Fibroblast of skin of left biceps (primary cell): ENCODE measurements at regions not wholly inside any gene's neighbourhood (a gene's known extent, or its start where the extent isn't known, plus 50 kb on each side); places are given as distances from the start of the nearest gene placed in this dataset.
"Not testable (repeated sequence)": the region's sequence is repeated elsewhere in the genome, so short reads cannot be mapped to it uniquely, and the experiment has no call there.

Experiments used
- DNase-seq, 2 experiments: peaks; one replicate each; pipeline ENCODE4 v3.0.0-alpha.2; 2013; ENCODE audit warnings: low read depth in 2 of 2

DNA sequence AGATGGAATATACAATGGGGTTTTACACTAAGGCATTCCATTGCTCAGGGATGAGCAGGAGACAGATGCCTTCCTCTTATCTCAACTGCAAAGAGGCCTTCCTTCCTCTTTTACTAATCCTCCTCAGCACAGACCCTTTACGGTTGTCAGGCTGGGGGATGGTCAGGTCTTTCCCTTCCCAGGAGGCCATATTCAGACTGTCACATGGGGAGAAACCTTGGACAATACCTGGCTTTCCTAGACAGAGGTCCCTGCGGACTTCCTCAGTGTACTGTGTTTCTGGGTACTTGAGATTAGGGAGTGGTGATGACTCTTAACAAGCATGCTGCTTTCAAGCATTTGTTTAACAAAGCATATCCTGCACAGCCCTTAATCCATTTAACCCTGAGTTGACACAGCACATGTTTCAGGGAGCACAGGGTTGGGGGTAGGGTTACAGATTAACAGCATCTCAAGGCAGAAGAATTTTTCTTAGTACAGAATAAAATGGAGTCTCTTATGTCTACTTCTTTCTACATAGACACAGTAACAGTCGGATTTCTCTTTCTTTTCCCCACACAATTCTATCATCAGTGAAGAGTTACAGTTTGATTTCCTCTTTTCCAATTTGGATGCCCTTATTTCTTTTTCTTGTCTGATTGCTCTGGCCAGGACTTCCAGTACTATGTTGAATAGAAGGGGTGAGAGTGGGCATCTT is 737.1 kb downstream of the TRHDE start:
- not testable (repeated sequence) for DNase-seq

- DNase-seq = no peak
Measured at GRCh38 chr12:73017981-73018380, 745.8 kb downstream of the TRHDE start.

GRCh38 chr12:73053893-73054292 is 781.7 kb downstream of the TRHDE start:
- DNase-seq = no peak

GRCh38 chr12:73057428-73057827 is 785.3 kb downstream of the TRHDE start:
- no peak for DNase-seq

DNA sequence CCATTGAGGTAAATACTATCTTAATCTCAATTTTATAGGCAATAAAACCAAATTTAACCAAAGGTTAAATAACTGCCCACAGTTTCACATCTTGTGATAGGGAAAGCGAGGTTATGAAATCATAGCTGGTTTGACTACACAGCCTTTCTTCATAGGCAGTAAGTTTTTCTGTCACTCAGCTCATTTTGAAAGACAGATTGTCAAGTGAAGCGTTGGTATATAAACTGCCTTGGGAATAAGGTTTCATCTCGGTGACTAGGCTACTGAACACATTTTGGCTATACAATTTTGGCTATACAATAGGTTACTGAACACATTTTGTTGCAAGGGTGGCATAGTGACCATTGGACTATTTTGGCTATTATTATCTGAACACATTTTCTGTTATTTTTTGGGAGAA is 793.7 kb downstream of the TRHDE start:
- no peak for DNase-seq

GRCh38 chr12:73067616-73068015 is 795.4 kb downstream of the TRHDE start:
- no peak for DNase-seq

DNA sequence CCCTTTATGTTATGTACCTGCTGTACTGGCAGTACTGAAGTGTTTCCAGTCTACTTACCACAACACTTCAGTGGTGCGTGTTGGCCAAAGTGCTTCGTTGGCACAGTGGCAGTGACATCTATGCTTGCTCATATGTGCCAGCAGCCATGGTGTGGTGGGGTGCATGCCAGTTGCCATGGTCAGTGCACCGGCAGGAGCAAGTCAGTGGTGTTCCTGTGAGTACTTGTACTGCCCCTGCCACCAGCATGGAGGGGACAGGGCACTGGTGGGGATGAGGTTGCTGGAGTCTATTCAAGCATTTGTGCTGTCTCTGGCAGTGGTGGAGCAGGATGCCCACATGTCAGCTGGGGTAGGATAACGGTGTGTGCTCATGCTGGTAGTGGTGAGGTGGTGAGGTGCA is 800.0 kb downstream of the TRHDE start:
- DNase-seq = no peak

DNA sequence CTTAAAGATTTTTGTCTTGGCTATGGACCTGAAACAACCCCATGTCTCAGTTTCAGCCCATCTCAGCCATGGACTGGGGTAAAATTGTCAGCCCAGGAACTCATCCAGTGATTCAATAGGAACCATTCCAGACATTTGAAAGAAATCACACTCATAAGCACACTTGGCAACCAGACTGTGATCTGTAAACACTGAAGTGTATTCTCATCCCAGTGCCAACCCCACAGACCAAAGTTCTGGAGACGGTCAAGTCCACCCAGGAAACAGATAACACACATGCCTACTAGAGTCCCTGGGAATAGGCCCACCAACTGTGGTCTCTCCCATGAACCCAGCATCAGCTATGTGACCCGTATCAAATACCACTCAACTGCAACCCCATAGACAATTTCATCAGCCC is 804.6 kb downstream of the TRHDE start:
- DNase-seq = no peak

- no peak for DNase-seq
Measured at GRCh38 chr12:73083736-73084135, 811.6 kb downstream of the TRHDE start.

GRCh38 chr12:73106296-73106695 is 834.1 kb downstream of the TRHDE start:
- DNase-seq = no peak

DNA sequence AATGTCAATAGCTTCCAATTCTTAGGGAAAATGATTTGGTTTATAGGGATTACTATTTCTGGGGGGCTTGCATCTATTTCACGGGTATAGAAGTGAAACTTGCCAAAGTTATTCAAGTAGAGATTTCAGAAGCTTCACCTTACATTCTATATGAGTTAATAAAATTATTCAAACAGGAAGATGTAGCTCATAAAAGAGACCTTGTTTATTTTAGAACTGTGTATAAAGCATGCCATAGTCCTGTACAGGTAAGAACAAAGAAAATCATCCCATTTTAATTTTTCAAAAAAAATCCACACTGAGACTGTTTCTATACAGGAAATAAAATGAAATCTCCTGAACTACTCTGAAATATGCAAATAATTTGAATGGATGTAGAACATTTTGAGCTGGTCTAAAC is 834.7 kb downstream of the TRHDE start:
- no peak for DNase-seq

DNA sequence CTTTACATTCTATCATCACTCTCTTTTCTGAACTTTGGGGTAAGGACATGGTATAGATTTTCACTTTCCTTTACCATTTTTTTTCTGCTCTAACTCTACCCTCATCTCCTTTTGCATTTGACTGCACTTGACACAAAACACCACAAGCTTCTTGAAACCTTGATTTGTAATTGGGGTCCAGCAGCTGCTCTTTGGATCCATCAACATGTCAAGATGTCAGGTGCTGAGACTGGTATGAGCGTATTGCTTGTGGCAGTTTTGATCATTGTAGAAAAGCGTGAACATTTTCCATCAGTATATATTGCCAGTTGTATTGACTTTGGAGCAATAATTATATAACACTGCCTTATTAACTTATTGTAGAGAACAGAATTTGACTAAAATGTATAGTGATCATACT is 838.6 kb downstream of the TRHDE start:
- no peak for DNase-seq

- DNase-seq = no peak
Measured at GRCh38 chr12:73112035-73112816, 840.1 kb downstream of the TRHDE start.

- no peak for DNase-seq
Measured at GRCh38 chr12:73124480-73124879, 852.3 kb downstream of the TRHDE start.

- DNase-seq = no peak
Measured at GRCh38 chr12:73125148-73125547, 853.0 kb downstream of the TRHDE start.

GRCh38 chr12:73136386-73136785 is 864.2 kb downstream of the TRHDE start:
- no peak for DNase-seq

GRCh38 chr12:73139642-73140041 is 867.5 kb downstream of the TRHDE start:
- DNase-seq = not testable (repeated sequence)

DNA sequence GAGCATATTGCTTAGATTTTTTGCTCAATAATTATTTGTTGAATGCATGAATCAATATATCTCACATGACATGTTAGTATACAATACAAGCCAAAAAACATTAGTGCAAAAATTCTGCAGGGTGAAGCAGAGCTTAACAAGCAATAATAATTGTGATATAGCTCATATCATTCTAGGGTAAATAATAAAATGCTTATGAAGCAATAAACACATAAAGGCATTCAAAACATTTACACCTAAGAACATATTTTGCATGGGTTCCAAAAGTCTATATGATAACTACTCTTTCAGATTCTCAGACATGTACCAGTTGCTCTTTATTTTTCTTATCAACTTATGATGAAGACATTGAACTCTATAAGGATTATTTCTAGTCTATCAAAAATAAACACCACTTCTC is 886.2 kb downstream of the TRHDE start:
- no peak for DNase-seq

- no peak for DNase-seq
Measured at GRCh38 chr12:73159954-73160353, 887.8 kb downstream of the TRHDE start.

DNA sequence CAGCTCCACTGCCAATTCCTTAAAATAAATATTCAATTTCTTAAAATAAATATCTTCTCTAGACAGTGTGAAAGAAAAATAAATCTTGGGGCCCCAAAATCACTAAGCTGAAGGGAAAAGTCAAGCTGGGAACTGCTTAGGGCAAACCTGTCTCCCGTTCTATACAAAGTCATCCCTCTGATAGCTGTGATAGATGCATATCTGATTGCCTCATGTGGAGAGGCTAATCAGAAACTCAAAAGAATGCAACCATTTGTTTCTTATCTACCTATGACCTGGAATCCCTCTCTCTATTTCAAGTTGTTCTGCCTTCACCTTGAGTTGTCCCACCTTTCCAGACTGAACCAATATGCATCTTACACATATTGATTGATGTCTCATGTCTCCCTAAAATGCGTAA is 889.8 kb downstream of the TRHDE start:
- DNase-seq = no peak

DNA sequence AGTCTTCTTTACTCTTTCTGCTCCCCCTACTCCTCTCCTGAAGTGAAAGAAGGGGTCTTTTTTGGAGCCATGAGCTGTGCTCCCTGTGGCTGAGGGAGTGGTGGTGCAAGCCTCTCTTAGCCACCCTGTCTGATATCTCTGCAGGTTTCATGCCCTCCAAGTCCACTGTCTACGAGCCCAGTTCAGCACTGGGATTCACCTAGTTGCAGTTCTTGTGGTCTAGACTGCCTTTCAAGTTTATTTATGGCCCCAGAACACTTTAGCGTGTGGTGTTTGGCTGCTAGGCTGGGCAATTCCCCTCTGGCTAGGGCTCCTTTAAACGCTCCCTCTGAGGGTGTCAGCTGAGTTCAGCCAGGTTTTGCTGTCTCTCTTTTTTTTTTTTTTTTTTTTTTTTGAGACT is 908.6 kb downstream of the TRHDE start:
- DNase-seq = no peak

GRCh38 chr12:73181244-73181643 is 909.1 kb downstream of the TRHDE start:
- no peak for DNase-seq

DNA sequence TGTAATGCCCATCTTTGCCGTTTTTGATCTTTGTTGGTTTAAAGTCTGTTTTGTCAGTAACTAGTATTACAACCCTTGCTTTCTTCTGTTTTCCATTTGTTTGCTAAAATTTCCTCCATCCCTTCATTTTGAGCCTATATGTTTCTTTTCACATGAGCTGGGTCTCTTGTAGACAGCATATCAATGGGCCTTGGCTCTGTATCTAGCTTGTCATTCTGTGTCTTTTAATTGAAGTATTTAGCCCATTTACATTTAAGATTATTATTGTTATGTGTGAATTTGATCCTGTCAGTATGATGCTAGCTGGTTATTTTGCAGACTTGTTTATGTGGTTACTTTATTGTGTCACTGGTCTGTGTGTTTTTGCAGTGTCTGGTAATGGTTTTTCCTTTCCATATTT is 913.2 kb downstream of the TRHDE start:
- no peak for DNase-seq
